Peyer's patch (tissue), 4 donors: ENCODE measurements at regions not wholly inside any gene's neighbourhood (a gene's known extent, or its start where the extent isn't known, plus 50 kb on each side); places are given as distances from the start of the nearest gene placed in this dataset.

Experiments used
- CTCF ChIP-seq, 6 experiments: fragments of 450-650 bp in 4 of 6; fragments of 200-600 bp in 2 of 6; sonication (generic) in 1 of 6; IDR thresholded peaks; one replicate each; pipeline ENCODE4 v1.5.1; 2017 to 2019; ENCODE audit warnings: antibody characterized with exemption in 6 of 6, mild to moderate bottlenecking in 3 of 6, moderate library complexity in 1 of 6
- POLR2A ChIP-seq, 2 donors: fragments of 450-650 bp; IDR thresholded peaks; one replicate each; pipeline ENCODE4 v1.5.1; 2017; ENCODE audit warnings: antibody characterized with exemption in 2 of 2, mild to moderate bottlenecking in 2 of 2, moderate library complexity in 2 of 2

GRCh38 chr1:192927496-192927895 is 118.7 kb downstream of the RGS2 start:
- no peak for TF ChIP-seq CTCF (IDR thresholded peaks at IDR 0.05)
- no peak for TF ChIP-seq POLR2A (IDR thresholded peaks at IDR 0.05)
